Esophagus squamous epithelium (tissue), 4 donors: ENCODE measurements at regions not wholly inside any gene's neighbourhood (a gene's known extent, or its start where the extent isn't known, plus 50 kb on each side); places are given as distances from the start of the nearest gene placed in this dataset.

Experiments
- CTCF ChIP-seq, 6 experiments: fragments of 450-650 bp in 4 of 6; fragments of 200-600 bp in 2 of 6; sonication (generic) in 2 of 6; IDR thresholded peaks; one replicate each; pipeline ENCODE4 v1.5.1; 2016 to 2019; ENCODE audit warnings: antibody characterized with exemption in 6 of 6, mild to moderate bottlenecking in 4 of 6, moderate library complexity in 4 of 6
- POLR2A ChIP-seq, 4 donors: fragments of 450-650 bp; IDR thresholded peaks; one replicate each; pipeline ENCODE4 v1.6.1; 2017; ENCODE audit warnings: antibody characterized with exemption in 4 of 4, mild to moderate bottlenecking in 4 of 4, moderate library complexity in 3 of 4

GRCh38 chr12:86735851-86736250 is 479.7 kb upstream of the MGAT4C start:
- TF ChIP-seq CTCF (IDR thresholded peaks at IDR 0.05) (no peak), POLR2A (IDR thresholded peaks at IDR 0.05) (no peak)
